ENCODE measurements at regions not wholly inside any gene's neighbourhood (a gene's known extent, or its start where the extent isn't known, plus 50 kb on each side); places are given as distances from the start of the nearest gene placed in this dataset.

GRCh38 chr1:34655875-34656240 lies 99.0 kb upstream of the GJB5 start:
- Histone ChIP-seq H3K9ac (no peak overlapping the region), H3K4me1 (ENCODE audit: insufficient read depth) (no peaks in the 10 kb centered on the region), H2AFZ (no peak overlapping the region), H3K4me3 (no peak overlapping the region), H3K4me2 (ENCODE audit: unreplicated experiment) (no peak overlapping the region), H3K9me3 (ENCODE audit: low read depth) (no peaks in the 10 kb centered on the region), H3K9me2 (ENCODE audit: insufficient read depth) (no peaks in the 10 kb centered on the region), H3K27me3 (replicated peaks; ENCODE audit: insufficient read depth) (peaks cover 39% of the 10 kb centered on the region), H3F3A (ENCODE audit: insufficient read depth) (no peaks in the 10 kb centered on the region), H3K36me3 (ENCODE audit: low read depth) (no peaks in the 10 kb centered on the region), H3K79me2 (ENCODE audit: insufficient read depth) (no peaks in the 10 kb centered on the region), H4K20me1 (ENCODE audit: insufficient read depth) (no peaks in the 10 kb centered on the region), H3K27ac (no peak overlapping the region)
- 42 to 44% methylated on average over 4 of the region's 4 CpGs for WGBS, 2 experiments (ENCODE audit: low coverage in 1 of 2, low lambda C conversion rate in 2 of 2, missing lambda C conversion rate in 2 of 2)
- in situ Hi-C loops (cut with MboI) = no loop called here
- no peak for DNase-seq
- TF ChIP-seq EZH2 (IDR thresholded peaks at IDR 0.05; ENCODE audit: insufficient read depth, poor library complexity, severe bottlenecking) = no peak
- TF ChIP-seq EZH2phosphoT487 (IDR thresholded peaks at IDR 0.05; ENCODE audit: insufficient read depth, low read depth) = no peak

- no peak overlapping the region for H3K27ac ChIP-seq
Measured at GRCh38 chr1:34656299-34656698, 98.5 kb upstream of the GJB5 start.

GRCh38 chr1:34656731-34657130 lies 98.1 kb upstream of the GJB5 start:
- TF ChIP-seq EZH2phosphoT487 (IDR thresholded peaks at IDR 0.05; ENCODE audit: insufficient read depth, low read depth) (no peak), EZH2 (IDR thresholded peaks at IDR 0.05; ENCODE audit: insufficient read depth, poor library complexity, severe bottlenecking) (no peak)
- H3K4me1 ChIP-seq (ENCODE audit: insufficient read depth) = no peaks in the 10 kb centered on the region
- no peaks in the 10 kb centered on the region for H3K79me2 ChIP-seq (ENCODE audit: insufficient read depth)
- H4K20me1 ChIP-seq (ENCODE audit: insufficient read depth) = no peaks in the 10 kb centered on the region
- WGBS, 2 experiments (ENCODE audit: low coverage in 1 of 2, low lambda C conversion rate in 2 of 2, missing lambda C conversion rate in 2 of 2) = 31% methylated on average over 8 of the region's 8 CpGs
- no peaks in the 10 kb centered on the region for H3K9me2 ChIP-seq (ENCODE audit: insufficient read depth)
- H3K9ac ChIP-seq = no peak overlapping the region
- no peak overlapping the region for H3K4me2 ChIP-seq (ENCODE audit: unreplicated experiment)
- no peaks in the 10 kb centered on the region for H3K9me3 ChIP-seq (ENCODE audit: low read depth)
- no peaks in the 10 kb centered on the region for H3K36me3 ChIP-seq (ENCODE audit: low read depth)
- no peaks in the 10 kb centered on the region for H3F3A ChIP-seq (ENCODE audit: insufficient read depth)
- H3K4me3 ChIP-seq = no peak overlapping the region
- in situ Hi-C loops (cut with MboI) = no loop called here
- H3K27ac ChIP-seq = no peak overlapping the region
- H3K27me3 ChIP-seq (replicated peaks; ENCODE audit: insufficient read depth) = peaks cover 37% of the 10 kb centered on the region
- no peak overlapping the region for H2AFZ ChIP-seq
- no peak for DNase-seq

More at GRCh38 chr1:34656299-34656698, 98.5 kb upstream of the GJB5 start:
- no peak overlapping the region for H3K4me2 ChIP-seq (ENCODE audit: unreplicated experiment)
- H2AFZ ChIP-seq = no peak overlapping the region
- H3K4me3 ChIP-seq = no peak overlapping the region
- no peaks in the 10 kb centered on the region for H3K36me3 ChIP-seq (ENCODE audit: low read depth)
- H3K9ac ChIP-seq = no peak overlapping the region
- no peaks in the 10 kb centered on the region for H3K4me1 ChIP-seq (ENCODE audit: insufficient read depth)
- no peaks in the 10 kb centered on the region for H3K9me2 ChIP-seq (ENCODE audit: insufficient read depth)
- DNase-seq = no peak
- no peaks in the 10 kb centered on the region for H3K9me3 ChIP-seq (ENCODE audit: low read depth)
- H3K79me2 ChIP-seq (ENCODE audit: insufficient read depth) = no peaks in the 10 kb centered on the region
- H3F3A ChIP-seq (ENCODE audit: insufficient read depth) = no peaks in the 10 kb centered on the region
- peaks cover 39% of the 10 kb centered on the region for H3K27me3 ChIP-seq (replicated peaks; ENCODE audit: insufficient read depth)
- no peaks in the 10 kb centered on the region for H4K20me1 ChIP-seq (ENCODE audit: insufficient read depth)
- no peak for TF ChIP-seq EZH2 (IDR thresholded peaks at IDR 0.05; ENCODE audit: insufficient read depth, poor library complexity, severe bottlenecking)
- no peak for TF ChIP-seq EZH2phosphoT487 (IDR thresholded peaks at IDR 0.05; ENCODE audit: insufficient read depth, low read depth)
- 32 to 47% methylated on average over 3 of the region's 3 CpGs for WGBS, 2 experiments (ENCODE audit: low coverage in 1 of 2, low lambda C conversion rate in 2 of 2, missing lambda C conversion rate in 2 of 2)
- in situ Hi-C loops (cut with MboI) = no loop called here

GRCh38 chr1:34657266-34657665 lies 97.6 kb upstream of the GJB5 start:
- H3F3A ChIP-seq (ENCODE audit: insufficient read depth) = no peaks in the 10 kb centered on the region
- no peak overlapping the region for H3K27ac ChIP-seq
- H4K20me1 ChIP-seq (ENCODE audit: insufficient read depth) = no peaks in the 10 kb centered on the region
- no peak for DNase-seq
- no peak overlapping the region for H3K9ac ChIP-seq
- no peak overlapping the region for H3K4me3 ChIP-seq
- peaks cover 34% of the 10 kb centered on the region for H3K27me3 ChIP-seq (replicated peaks; ENCODE audit: insufficient read depth)
- no peaks in the 10 kb centered on the region for H3K9me2 ChIP-seq (ENCODE audit: insufficient read depth)
- in situ Hi-C loops (cut with MboI) = no loop called here
- H3K9me3 ChIP-seq (ENCODE audit: low read depth) = no peaks in the 10 kb centered on the region
- H3K36me3 ChIP-seq (ENCODE audit: low read depth) = no peaks in the 10 kb centered on the region
- no peaks in the 10 kb centered on the region for H3K4me1 ChIP-seq (ENCODE audit: insufficient read depth)
- no peaks in the 10 kb centered on the region for H3K79me2 ChIP-seq (ENCODE audit: insufficient read depth)
- no peak for TF ChIP-seq EZH2 (IDR thresholded peaks at IDR 0.05; ENCODE audit: insufficient read depth, poor library complexity, severe bottlenecking)
- no peak for TF ChIP-seq EZH2phosphoT487 (IDR thresholded peaks at IDR 0.05; ENCODE audit: insufficient read depth, low read depth)
- no peak overlapping the region for H2AFZ ChIP-seq
- no peak overlapping the region for H3K4me2 ChIP-seq (ENCODE audit: unreplicated experiment)

GRCh38 chr1:34657849-34658248 lies 97.0 kb upstream of the GJB5 start:
- Histone ChIP-seq H3K9ac (no peak overlapping the region), H3F3A (ENCODE audit: insufficient read depth) (no peaks in the 10 kb centered on the region), H3K27me3 (replicated peaks; ENCODE audit: insufficient read depth) (peaks cover 31% of the 10 kb centered on the region), H3K4me3 (no peak overlapping the region), H2AFZ (no peak overlapping the region), H3K79me2 (ENCODE audit: insufficient read depth) (no peaks in the 10 kb centered on the region), H3K27ac (no peak overlapping the region), H3K4me2 (ENCODE audit: unreplicated experiment) (no peak overlapping the region), H3K9me2 (ENCODE audit: insufficient read depth) (no peaks in the 10 kb centered on the region), H3K4me1 (ENCODE audit: insufficient read depth) (no peaks in the 10 kb centered on the region), H3K36me3 (ENCODE audit: low read depth) (no peaks in the 10 kb centered on the region), H4K20me1 (ENCODE audit: insufficient read depth) (no peaks in the 10 kb centered on the region), H3K9me3 (ENCODE audit: low read depth) (no peaks in the 10 kb centered on the region)
- TF ChIP-seq EZH2phosphoT487 (IDR thresholded peaks at IDR 0.05; ENCODE audit: insufficient read depth, low read depth) (no peak), EZH2 (IDR thresholded peaks at IDR 0.05; ENCODE audit: insufficient read depth, poor library complexity, severe bottlenecking) (no peak)
- WGBS, 2 experiments (ENCODE audit: low coverage in 1 of 2, low lambda C conversion rate in 2 of 2, missing lambda C conversion rate in 2 of 2) = 55 to 82% methylated on average over 2 of the region's 2 CpGs
- in situ Hi-C loops (cut with MboI) = no loop called here
- DNase-seq = no peak
